ENCODE measurements at regions not wholly inside any gene's neighbourhood (a gene's known extent, or its start where the extent isn't known, plus 50 kb on each side); places are given as distances from the start of the nearest gene placed in this dataset.

GRCh38 chr12:59858508-59859170, 262.8 kb downstream of the SLC16A7 start:
- no peaks in the 10 kb centered on the region for H3K36me3 Mint-ChIP-seq
- H3K4me3 Mint-ChIP-seq = no peak overlapping the region

GRCh38 chr12:59859171-59859510, 263.3 kb downstream of the SLC16A7 start:
- DNase-seq (ENCODE audit: low spot score in 2 of 2, unreplicated experiment in 2 of 2) = no peak
- Mint-ChIP-seq H3K27me3 (ENCODE audit: low read depth) (no peaks in the 10 kb centered on the region), H3K36me3 (no peaks in the 10 kb centered on the region), H3K9me3 (peaks cover 38% of the 10 kb centered on the region), H3K27ac (no peak overlapping the region), H3K4me1 (peaks cover 2% of the 10 kb centered on the region), H3K4me3 (no peak overlapping the region)
- no peak for TF ChIP-seq CTCF (IDR thresholded peaks at IDR 0.05; ENCODE audit: unreplicated experiment)

More at GRCh38 chr12:59858508-59859170, 262.8 kb downstream of the SLC16A7 start:
- Mint-ChIP-seq H3K27me3 (ENCODE audit: low read depth) (no peaks in the 10 kb centered on the region), H3K9me3 (peaks cover 39% of the 10 kb centered on the region), H3K4me1 (peaks cover 2% of the 10 kb centered on the region), H3K27ac (no peak overlapping the region)
- no peak for TF ChIP-seq CTCF (IDR thresholded peaks at IDR 0.05; ENCODE audit: unreplicated experiment)
- DNase-seq (ENCODE audit: low spot score in 2 of 2, unreplicated experiment in 2 of 2) = no peak

DNA sequence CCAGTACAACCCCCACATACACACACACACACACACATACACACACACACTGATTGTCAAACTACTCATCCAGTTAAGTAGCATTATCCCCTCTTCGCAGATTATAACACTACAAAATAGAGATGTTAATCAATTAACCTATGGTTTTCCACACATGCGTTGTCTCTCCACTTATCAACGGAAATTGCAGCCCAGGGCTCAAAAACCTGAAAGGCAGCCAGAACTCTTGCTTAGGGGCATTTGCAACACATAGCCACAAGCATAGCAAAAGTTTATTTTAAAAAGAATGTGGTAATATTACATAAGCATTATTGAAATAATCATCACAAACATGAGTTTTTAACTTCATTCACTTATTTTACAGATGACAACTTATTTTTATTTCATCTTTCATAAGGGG, 265.8 kb downstream of the SLC16A7 start:
- DNase-seq (ENCODE audit: low spot score in 2 of 2, unreplicated experiment in 2 of 2) = no peak
- Mint-ChIP-seq H3K27me3 (ENCODE audit: low read depth) (no peaks in the 10 kb centered on the region), H3K4me1 (peaks cover 2% of the 10 kb centered on the region), H3K36me3 (no peaks in the 10 kb centered on the region), H3K27ac (no peak overlapping the region), H3K9me3 (peaks cover 15% of the 10 kb centered on the region), H3K4me3 (no peak overlapping the region)
- TF ChIP-seq CTCF (IDR thresholded peaks at IDR 0.05; ENCODE audit: unreplicated experiment) = no peak

DNA sequence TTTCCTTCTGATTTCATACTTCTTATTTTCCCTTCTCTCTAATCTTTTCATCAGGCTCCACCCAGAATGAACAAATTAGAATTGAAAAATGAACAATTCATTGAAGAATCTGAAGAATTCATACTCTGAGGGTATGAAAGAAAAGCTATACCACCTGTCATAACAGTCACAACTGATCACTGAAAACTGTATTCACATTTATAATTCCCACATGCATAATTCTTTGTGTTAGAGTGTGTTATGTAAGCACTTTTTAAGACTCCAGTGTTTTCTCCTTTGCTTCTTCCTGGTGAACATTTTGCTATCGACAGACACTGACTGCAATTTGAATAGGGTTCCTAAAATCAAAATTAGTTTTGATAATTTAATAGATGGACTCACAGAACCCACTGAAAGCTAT, 271.2 kb downstream of the SLC16A7 start:
- no peaks in the 10 kb centered on the region for H3K9me3 Mint-ChIP-seq
- H3K4me1 Mint-ChIP-seq = peaks cover 11% of the 10 kb centered on the region
- H3K4me3 Mint-ChIP-seq = no peak overlapping the region
- DNase-seq (ENCODE audit: low spot score in 2 of 2, unreplicated experiment in 2 of 2) = no peak
- H3K27me3 Mint-ChIP-seq (ENCODE audit: low read depth) = no peaks in the 10 kb centered on the region
- peak overlapping the region; percentile 15 for H3K27ac Mint-ChIP-seq
- TF ChIP-seq CTCF (IDR thresholded peaks at IDR 0.05; ENCODE audit: unreplicated experiment) = no peak
- no peaks in the 10 kb centered on the region for H3K36me3 Mint-ChIP-seq

DNA sequence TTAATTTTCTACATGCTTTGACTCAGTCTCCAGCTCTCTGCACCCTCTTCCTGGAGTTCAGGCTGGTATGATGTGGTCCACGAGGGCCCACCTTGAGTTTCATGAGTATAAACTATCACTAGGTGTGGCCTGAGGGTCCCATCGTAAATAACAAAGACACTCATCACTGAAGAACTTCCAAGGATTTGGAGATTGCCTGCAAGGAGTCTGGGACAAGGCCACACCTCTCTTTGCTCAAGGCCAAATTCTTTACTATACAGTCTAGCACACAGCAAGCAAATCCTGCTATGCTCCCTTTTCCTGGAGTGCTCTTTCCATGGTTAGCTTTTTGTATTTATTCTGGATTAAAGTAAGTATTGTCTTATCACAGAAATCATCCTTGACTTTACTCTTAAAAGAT, 271.9 kb downstream of the SLC16A7 start:
- Mint-ChIP-seq H3K36me3 (no peaks in the 10 kb centered on the region), H3K4me1 (peaks cover 11% of the 10 kb centered on the region)
- DNase-seq (ENCODE audit: low spot score in 2 of 2, unreplicated experiment in 2 of 2) = no peak

More for the DNA sequence above, 271.9 kb downstream of the SLC16A7 start:
- no peak overlapping the region for H3K27ac Mint-ChIP-seq
- H3K4me3 Mint-ChIP-seq = no peak overlapping the region
- H3K9me3 Mint-ChIP-seq = no peaks in the 10 kb centered on the region
- no peaks in the 10 kb centered on the region for H3K27me3 Mint-ChIP-seq (ENCODE audit: low read depth)
- TF ChIP-seq CTCF (IDR thresholded peaks at IDR 0.05; ENCODE audit: unreplicated experiment) = no peak
